ENCODE measurements at regions not wholly inside any gene's neighbourhood (a gene's known extent, or its start where the extent isn't known, plus 50 kb on each side); places are given as distances from the start of the nearest gene placed in this dataset.

GRCh38 chr3:190988102-190988501, 125.6 kb upstream of the GMNC start:
- no peaks in the 10 kb centered on the region for H3K27me3 ChIP-seq (ENCODE audit: control insufficient read depth in 1 of 2, insufficient read depth in 1 of 2, low read length in 2 of 2)
- H2AFZ ChIP-seq (ENCODE audit: low read depth, low read length) = no peak overlapping the region
- H3K23ac ChIP-seq (ENCODE audit: low read length in 2 of 2) = no peak overlapping the region
- peaks cover 12% of the 10 kb centered on the region for H3K9me3 ChIP-seq (ENCODE audit: control insufficient read depth, low read length)
- H4K8ac ChIP-seq (ENCODE audit: low read length) = no peak overlapping the region
- no peak for DNase-seq
- H3K36me3 ChIP-seq (ENCODE audit: control insufficient read depth in 1 of 2, insufficient read depth in 2 of 2, low read depth in 1 of 2, low read length in 2 of 2) = no peaks in the 10 kb centered on the region
- no peak overlapping the region for H3K14ac ChIP-seq (ENCODE audit: low read length in 2 of 2)
- H2AK5ac ChIP-seq (ENCODE audit: low read length, severe bottlenecking) = no peak overlapping the region
- no peak overlapping the region for H2BK120ac ChIP-seq (ENCODE audit: low read depth, low read length)
- no peak overlapping the region for H2BK15ac ChIP-seq (ENCODE audit: low read depth, poor library complexity, severe bottlenecking)
- WGBS = 50% methylated on average over 1 of the region's 2 CpGs
- no peak overlapping the region for H3K9ac ChIP-seq (ENCODE audit: low read length)
- no peak overlapping the region for H3K18ac ChIP-seq (ENCODE audit: low read depth in 1 of 2, low read length in 2 of 2)
- H3K4me1 ChIP-seq (ENCODE audit: control insufficient read depth, insufficient read depth, low read depth, low read length) = no peaks in the 10 kb centered on the region
- no peak overlapping the region for H2BK5ac ChIP-seq (ENCODE audit: low read depth, low read length, poor library complexity, severe bottlenecking)
- no peak overlapping the region for H3K4me2 ChIP-seq (ENCODE audit: low read length, poor library complexity, severe bottlenecking)
- H3K4me3 ChIP-seq (ENCODE audit: insufficient read depth in 1 of 2, low read depth in 1 of 2, low read length in 2 of 2) = no peak overlapping the region
- no peak overlapping the region for H3K27ac ChIP-seq (ENCODE audit: low read length, poor library complexity, severe bottlenecking)
- H4K91ac ChIP-seq (ENCODE audit: low read length) = no peak overlapping the region
- no peak overlapping the region for H2BK12ac ChIP-seq (ENCODE audit: low read length in 2 of 2)
- no peak overlapping the region for H3K4ac ChIP-seq (ENCODE audit: low read depth in 1 of 2, low read length in 2 of 2)
- H3K79me1 ChIP-seq (replicated peaks; ENCODE audit: low read length, poor library complexity, severe bottlenecking) = no peaks in the 10 kb centered on the region

- H3K4me2 ChIP-seq (ENCODE audit: low read length, poor library complexity, severe bottlenecking) = no peak overlapping the region
- H3K9ac ChIP-seq (ENCODE audit: low read length) = no peak overlapping the region
- H2BK12ac ChIP-seq (ENCODE audit: low read length in 2 of 2) = no peak overlapping the region
- H3K27me3 ChIP-seq (ENCODE audit: control insufficient read depth in 1 of 2, insufficient read depth in 1 of 2, low read length in 2 of 2) = no peaks in the 10 kb centered on the region
- H2AFZ ChIP-seq (ENCODE audit: low read depth, low read length) = no peak overlapping the region
- H3K79me1 ChIP-seq (replicated peaks; ENCODE audit: low read length, poor library complexity, severe bottlenecking) = no peaks in the 10 kb centered on the region
- no peak overlapping the region for H2BK15ac ChIP-seq (ENCODE audit: low read depth, poor library complexity, severe bottlenecking)
- peaks cover 12% of the 10 kb centered on the region for H3K9me3 ChIP-seq (ENCODE audit: control insufficient read depth, low read length)
- no peak overlapping the region for H3K4ac ChIP-seq (ENCODE audit: low read depth in 1 of 2, low read length in 2 of 2)
- H3K18ac ChIP-seq (ENCODE audit: low read depth in 1 of 2, low read length in 2 of 2) = no peak overlapping the region
- no peak overlapping the region for H2AK5ac ChIP-seq (ENCODE audit: low read length, severe bottlenecking)
- no peak overlapping the region for H2BK120ac ChIP-seq (ENCODE audit: low read depth, low read length)
- H3K4me1 ChIP-seq (ENCODE audit: control insufficient read depth, insufficient read depth, low read depth, low read length) = no peaks in the 10 kb centered on the region
- H3K14ac ChIP-seq (ENCODE audit: low read length in 2 of 2) = no peak overlapping the region
- no peak overlapping the region for H3K4me3 ChIP-seq (ENCODE audit: insufficient read depth in 1 of 2, low read depth in 1 of 2, low read length in 2 of 2)
- no peak overlapping the region for H2BK5ac ChIP-seq (ENCODE audit: low read depth, low read length, poor library complexity, severe bottlenecking)
- H4K8ac ChIP-seq (ENCODE audit: low read length) = no peak overlapping the region
- WGBS = no CpG with 5 or more reads among the region's 4 CpGs
- H3K36me3 ChIP-seq (ENCODE audit: control insufficient read depth in 1 of 2, insufficient read depth in 2 of 2, low read depth in 1 of 2, low read length in 2 of 2) = no peaks in the 10 kb centered on the region
- H3K27ac ChIP-seq (ENCODE audit: low read length, poor library complexity, severe bottlenecking) = no peak overlapping the region
- H4K91ac ChIP-seq (ENCODE audit: low read length) = no peak overlapping the region
- H3K23ac ChIP-seq (ENCODE audit: low read length in 2 of 2) = no peak overlapping the region
- no peak for DNase-seq
These were observed 122.2 kb upstream of the GMNC start for GRCh38 chr3:190984502-190985244.

- no peaks in the 10 kb centered on the region for H3K27me3 ChIP-seq (ENCODE audit: control insufficient read depth in 1 of 2, insufficient read depth in 1 of 2, low read length in 2 of 2)
- H3K4me2 ChIP-seq (ENCODE audit: low read length, poor library complexity, severe bottlenecking) = no peak overlapping the region
- H3K79me1 ChIP-seq (replicated peaks; ENCODE audit: low read length, poor library complexity, severe bottlenecking) = no peaks in the 10 kb centered on the region
- no peak overlapping the region for H4K8ac ChIP-seq (ENCODE audit: low read length)
- WGBS = no CpG with 5 or more reads among the region's 1 CpG
- H3K27ac ChIP-seq (ENCODE audit: low read length, poor library complexity, severe bottlenecking) = no peak overlapping the region
- no peak overlapping the region for H2BK5ac ChIP-seq (ENCODE audit: low read depth, low read length, poor library complexity, severe bottlenecking)
- no peak overlapping the region for H3K23ac ChIP-seq (ENCODE audit: low read length in 2 of 2)
- no peak for DNase-seq
- H3K9me3 ChIP-seq (ENCODE audit: control insufficient read depth, low read length) = peaks cover 12% of the 10 kb centered on the region
- H2BK12ac ChIP-seq (ENCODE audit: low read length in 2 of 2) = no peak overlapping the region
- H3K4me3 ChIP-seq (ENCODE audit: insufficient read depth in 1 of 2, low read depth in 1 of 2, low read length in 2 of 2) = no peak overlapping the region
- no peak overlapping the region for H2AFZ ChIP-seq (ENCODE audit: low read depth, low read length)
- H3K4me1 ChIP-seq (ENCODE audit: control insufficient read depth, insufficient read depth, low read depth, low read length) = no peaks in the 10 kb centered on the region
- H3K9ac ChIP-seq (ENCODE audit: low read length) = no peak overlapping the region
- H2AK5ac ChIP-seq (ENCODE audit: low read length, severe bottlenecking) = no peak overlapping the region
- no peak overlapping the region for H2BK120ac ChIP-seq (ENCODE audit: low read depth, low read length)
- no peak overlapping the region for H3K18ac ChIP-seq (ENCODE audit: low read depth in 1 of 2, low read length in 2 of 2)
- H4K91ac ChIP-seq (ENCODE audit: low read length) = no peak overlapping the region
- H3K36me3 ChIP-seq (ENCODE audit: control insufficient read depth in 1 of 2, insufficient read depth in 2 of 2, low read depth in 1 of 2, low read length in 2 of 2) = no peaks in the 10 kb centered on the region
- H3K14ac ChIP-seq (ENCODE audit: low read length in 2 of 2) = no peak overlapping the region
- H2BK15ac ChIP-seq (ENCODE audit: low read depth, poor library complexity, severe bottlenecking) = no peak overlapping the region
- H3K4ac ChIP-seq (ENCODE audit: low read depth in 1 of 2, low read length in 2 of 2) = no peak overlapping the region
These were observed 121.4 kb upstream of the GMNC start for GRCh38 chr3:190983875-190984274.

GRCh38 chr3:190973771-190974170, 111.3 kb upstream of the GMNC start:
- Histone ChIP-seq H3K27ac (ENCODE audit: low read length, poor library complexity, severe bottlenecking) (no peak overlapping the region), H3K79me1 (replicated peaks; ENCODE audit: low read length, poor library complexity, severe bottlenecking) (no peaks in the 10 kb centered on the region), H2BK120ac (ENCODE audit: low read depth, low read length) (no peak overlapping the region), H2AK5ac (ENCODE audit: low read length, severe bottlenecking) (no peak overlapping the region), H2BK15ac (ENCODE audit: low read depth, poor library complexity, severe bottlenecking) (no peak overlapping the region), H4K91ac (ENCODE audit: low read length) (no peak overlapping the region), H3K4ac (ENCODE audit: low read depth in 1 of 2, low read length in 2 of 2) (no peak overlapping the region), H4K8ac (ENCODE audit: low read length) (no peak overlapping the region), H3K4me1 (ENCODE audit: control insufficient read depth, insufficient read depth, low read depth, low read length) (no peaks in the 10 kb centered on the region), H3K9me3 (ENCODE audit: control insufficient read depth, low read length) (no peaks in the 10 kb centered on the region), H3K9ac (ENCODE audit: low read length) (no peak overlapping the region), H3K4me2 (ENCODE audit: low read length, poor library complexity, severe bottlenecking) (no peak overlapping the region), H3K23ac (ENCODE audit: low read length in 2 of 2) (no peak overlapping the region), H3K18ac (ENCODE audit: low read depth in 1 of 2, low read length in 2 of 2) (no peak overlapping the region), H3K36me3 (ENCODE audit: control insufficient read depth in 1 of 2, insufficient read depth in 2 of 2, low read depth in 1 of 2, low read length in 2 of 2) (no peaks in the 10 kb centered on the region), H2BK5ac (ENCODE audit: low read depth, low read length, poor library complexity, severe bottlenecking) (no peak overlapping the region), H3K4me3 (ENCODE audit: insufficient read depth in 1 of 2, low read depth in 1 of 2, low read length in 2 of 2) (no peak overlapping the region), H3K14ac (ENCODE audit: low read length in 2 of 2) (no peak overlapping the region), H2AFZ (ENCODE audit: low read depth, low read length) (no peak overlapping the region), H2BK12ac (ENCODE audit: low read length in 2 of 2) (no peak overlapping the region), H3K27me3 (ENCODE audit: control insufficient read depth in 1 of 2, insufficient read depth in 1 of 2, low read length in 2 of 2) (no peaks in the 10 kb centered on the region)
- DNase-seq = no peak
- 90% methylated on average over 2 of the region's 3 CpGs for WGBS
